Heart right ventricle (tissue), 16 donors: ENCODE measurements at regions not wholly inside any gene's neighbourhood (a gene's known extent, or its start where the extent isn't known, plus 50 kb on each side); places are given as distances from the start of the nearest gene placed in this dataset.

Experiments
- ATAC-seq, 8 donors: fragments of 200-7000 bp; cut with Tn5 transposase; one replicate each; pipeline ENCODE4 v1.9.1; 2020; ENCODE audit warnings: mild to moderate bottlenecking in 8 of 8, moderate library complexity in 8 of 8, moderate number of reproducible peaks in 1 of 8
- DNase-seq, 2 donors: peaks; one replicate each; pipeline ENCODE4 v3.0.0-alpha.2; 2020
- H3K27ac ChIP-seq, 10 donors: fragments of 200-600 bp; sonication (generic) in 2 of 10; one replicate each; pipeline versions ENCODE4 v1.5.0 to v1.8.0; 2020 to 2022; ENCODE audit warnings: mild to moderate bottlenecking in 3 of 10
- H3K27me3 ChIP-seq, 7 donors: fragments of 200-600 bp; one replicate each; pipeline ENCODE4 v1.8.0; 2021 to 2022; ENCODE audit warnings: mild to moderate bottlenecking in 2 of 7
- H3K36me3 ChIP-seq, 9 donors: fragments of 200-600 bp; sonication (generic) in 1 of 9; one replicate each; pipeline versions ENCODE4 v1.5.0 to v1.8.0; 2020 to 2022; ENCODE audit warnings: mild to moderate bottlenecking in 2 of 9
- H3K4me1 ChIP-seq, 9 donors: fragments of 200-600 bp; sonication (generic) in 1 of 9; one replicate each; pipeline versions ENCODE4 v1.5.0 to v1.8.0; 2020 to 2022; ENCODE audit warnings: mild to moderate bottlenecking in 4 of 9
- H3K4me3 ChIP-seq, 10 donors: fragments of 200-600 bp; sonication (generic) in 2 of 10; one replicate each; pipeline versions ENCODE4 v1.5.0 to v1.8.0; 2020 to 2022; ENCODE audit warnings: mild to moderate bottlenecking in 7 of 10, moderate library complexity in 2 of 10
- H3K9me3 ChIP-seq, 11 donors: fragments of 200-600 bp in 10 of 11; sonication (generic) in 2 of 11; one replicate each; pipeline versions ENCODE4 v1.5.0 to v1.8.0; 2013 to 2022; ENCODE audit warnings: mild to moderate bottlenecking in 2 of 11, control low read depth in 1 of 11, moderate library complexity in 1 of 11
- CTCF ChIP-seq, 9 donors: fragments of 200-600 bp; sonication (generic) in 2 of 9; IDR thresholded peaks; one replicate each; pipeline versions ENCODE4 v1.5.0 to v1.8.0; 2021 to 2022; ENCODE audit warnings: antibody characterized with exemption in 9 of 9, mild to moderate bottlenecking in 5 of 9, moderate library complexity in 1 of 9
- WGBS, 2 donors: extraction: QIAGEN DNeasy Blood & Tissue Kit; methylation state at CpG; one replicate each; pipeline ENCODE4 v1.1.7; 2013; ENCODE audit warnings: inconsistent platforms in 1 of 2; 5-methylcytosine and 5-hydroxymethylcytosine counted together
- intact Hi-C, 10 donors: fragments of 100-400 bp; cut with DNase I; formaldehyde crosslinking; loops; one replicate each; pipeline versions ENCODE4 v1.11.1 to v1.14.2; 2022
- donor health status: Arrhythmogenic right ventricular cardiomyopathy.
- donor health status: ischemic (EF 13 %, LVEDD 7.1; RV severe dilation, severe dysfunction).
- donor health status: healthy with polysubstance abuse.
- donor health status: DM: no; HTN: yes; CAD: no.
- donor health status: DM: no; HTN: no; CAD: no.
- donor health status: ischemic (EF 25% LVEDD 6.9; RV normal size, moderate dysfunction).
- donor health status: ischemic (EF 25% LVEDD 5.7; RV mildly dilated, moderate dysfunction).
- donor health status: healthy.
- donor health status: DM: yes; HTN: yes; CAD: no.
- donor health status: Ischemic cardiomyopathy.
- donor health status: ischemic (EF 35%, LVEDD 5.7; RV mildly dilated, moderate dysfunction).
- donor health status: nonischemic (EF 11% LVEDD 7.7; RV severe dilation, severe dysfunction).
- donor health status: DM: yes; HTN: yes; CAD: no.
- donor health status: PGD.
- donor health status: ischemic (EF 29% LVEDD 5.4; RV normal size, mild dysfunction).
- donor health status: nonischemic (EF 23%, LVEDD 6.1; RV moderate dilation, normal function).

GRCh38 chr12:5213336-5213735 lies 169.7 kb downstream of the KCNA5 start:
- no peak for TF ChIP-seq CTCF (IDR thresholded peaks at IDR 0.05)
- H3K36me3 ChIP-seq: no peaks in the 10 kb centered on the region
- H3K27me3 ChIP-seq: peaks cover 0 to 17% (median 0%) of the 10 kb centered on the region in 7 donors
- H3K27ac ChIP-seq: no peak overlapping the region
- intact Hi-C loops: no loop called here
- no peaks in the 10 kb centered on the region for H3K9me3 ChIP-seq
- ATAC-seq: no peak
- 82 to 86% methylated on average over 2 of the region's 2 CpGs for WGBS, 2 donors
- H3K4me1 ChIP-seq: no peaks in the 10 kb centered on the region
- DNase-seq: no peak
- no peak overlapping the region for H3K4me3 ChIP-seq

DNA sequence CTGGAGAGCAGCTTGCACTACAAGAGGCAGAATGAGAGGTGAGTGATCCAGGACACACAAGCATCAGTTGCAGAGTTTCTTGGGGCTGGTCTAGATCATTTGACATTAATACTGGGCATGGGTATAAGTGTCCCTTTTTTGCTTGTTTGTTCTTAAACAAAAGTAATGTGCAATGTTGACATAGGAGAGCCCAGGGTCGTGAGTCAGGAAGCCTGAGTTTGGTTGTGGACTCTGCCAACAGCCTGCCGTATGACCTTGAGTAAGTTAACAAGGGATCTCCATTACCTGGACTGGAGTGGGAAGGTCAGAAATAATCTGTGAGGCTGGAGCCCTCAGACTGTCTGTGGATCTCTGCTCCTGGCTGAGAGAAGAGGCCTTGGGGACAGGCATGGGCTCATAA lies 170.3 kb downstream of the KCNA5 start:
- no peaks in the 10 kb centered on the region for H3K9me3 ChIP-seq
- H3K4me1 ChIP-seq: no peaks in the 10 kb centered on the region
- peaks cover 0 to 17% (median 0%) of the 10 kb centered on the region in 7 donors for H3K27me3 ChIP-seq
- no peaks in the 10 kb centered on the region for H3K36me3 ChIP-seq
- no peak for TF ChIP-seq CTCF (IDR thresholded peaks at IDR 0.05)
- 49 to 51% methylated on average over 2 of the region's 2 CpGs for WGBS, 2 donors
- intact Hi-C loops: no loop called here
- H3K4me3 ChIP-seq: no peak overlapping the region
- ATAC-seq (no peak), DNase-seq (no peak)
- H3K27ac ChIP-seq: no peak overlapping the region

DNA sequence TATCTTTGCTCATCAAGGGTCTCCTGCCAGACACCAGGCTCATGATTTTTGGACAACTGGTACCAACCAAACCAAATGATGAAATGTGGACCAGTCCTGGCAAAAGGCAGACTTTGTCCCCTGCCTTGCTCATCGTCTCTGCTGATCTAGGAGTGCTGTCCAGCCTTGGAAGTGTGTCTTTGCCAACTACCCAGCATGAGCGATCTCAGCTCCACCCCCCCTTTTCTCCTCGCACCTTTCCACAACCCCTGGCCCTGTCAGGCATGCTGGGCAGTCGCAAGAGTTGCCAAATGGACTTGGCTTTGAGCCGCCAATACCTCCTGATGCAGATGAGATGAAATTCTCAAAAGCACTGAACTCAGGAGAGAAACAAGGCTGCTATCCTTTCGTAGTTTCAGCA lies 174.3 kb downstream of the KCNA5 start:
- WGBS, 2 donors: 90 to 92% methylated on average over 6 of the region's 6 CpGs
- H3K27ac ChIP-seq: no peak overlapping the region
- ATAC-seq (no peak), DNase-seq (no peak)
- peaks cover 0 to 17% (median 0%) of the 10 kb centered on the region in 7 donors for H3K27me3 ChIP-seq
- H3K4me1 ChIP-seq: no peaks in the 10 kb centered on the region
- no peaks in the 10 kb centered on the region for H3K36me3 ChIP-seq
- no peaks in the 10 kb centered on the region for H3K9me3 ChIP-seq
- H3K4me3 ChIP-seq: no peak overlapping the region
- TF ChIP-seq CTCF (IDR thresholded peaks at IDR 0.05): no peak
- intact Hi-C loops: no loop called here

DNA sequence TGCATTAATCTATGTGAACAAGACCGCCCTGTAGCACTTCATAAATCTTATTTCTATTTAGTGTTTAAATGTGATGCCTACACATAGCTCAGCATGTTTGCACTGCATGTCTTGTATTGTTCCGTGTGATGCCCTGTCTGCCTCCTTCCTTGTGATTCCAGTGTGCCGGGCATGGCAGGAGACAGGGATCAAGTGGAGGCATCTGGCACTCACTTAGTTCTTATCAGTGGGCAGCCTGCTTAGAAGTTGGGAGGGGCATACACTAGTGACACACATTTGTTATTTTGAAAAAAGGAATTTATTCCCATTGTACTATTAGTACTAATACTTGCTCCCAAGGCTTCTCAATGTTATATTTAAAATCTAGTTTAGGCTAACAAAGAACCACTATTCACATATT lies 176.4 kb downstream of the KCNA5 start:
- Histone ChIP-seq H3K27ac (no peak overlapping the region), H3K4me1 (no peaks in the 10 kb centered on the region), H3K4me3 (no peak overlapping the region), H3K9me3 (no peaks in the 10 kb centered on the region), H3K27me3 (peaks cover 0 to 13% (median 0%) of the 10 kb centered on the region in 7 donors), H3K36me3 (no peaks in the 10 kb centered on the region)
- intact Hi-C loops: no loop called here
- WGBS, 2 donors: 62 to 64% methylated on average over 3 of the region's 3 CpGs
- TF ChIP-seq CTCF (IDR thresholded peaks at IDR 0.05): no peak
- ATAC-seq (no peak), DNase-seq (no peak)

- H3K36me3 ChIP-seq: no peaks in the 10 kb centered on the region
- DNase-seq (no peak), ATAC-seq (no peak)
- intact Hi-C loops: no loop called here
- TF ChIP-seq CTCF (IDR thresholded peaks at IDR 0.05): no peak
- WGBS, 2 donors: 86 to 87% methylated on average over 3 of the region's 3 CpGs
- H3K9me3 ChIP-seq: no peaks in the 10 kb centered on the region
- H3K4me3 ChIP-seq: no peak overlapping the region
- H3K27me3 ChIP-seq: peaks cover 0 to 11% (median 0%) of the 10 kb centered on the region in 7 donors
- no peaks in the 10 kb centered on the region for H3K4me1 ChIP-seq
- no peak overlapping the region for H3K27ac ChIP-seq
These were observed 177.2 kb downstream of the KCNA5 start for GRCh38 chr12:5220835-5221234.
